ENCODE measurements at regions not wholly inside any gene's neighbourhood (a gene's known extent, or its start where the extent isn't known, plus 50 kb on each side); places are given as distances from the start of the nearest gene placed in this dataset.

DNA sequence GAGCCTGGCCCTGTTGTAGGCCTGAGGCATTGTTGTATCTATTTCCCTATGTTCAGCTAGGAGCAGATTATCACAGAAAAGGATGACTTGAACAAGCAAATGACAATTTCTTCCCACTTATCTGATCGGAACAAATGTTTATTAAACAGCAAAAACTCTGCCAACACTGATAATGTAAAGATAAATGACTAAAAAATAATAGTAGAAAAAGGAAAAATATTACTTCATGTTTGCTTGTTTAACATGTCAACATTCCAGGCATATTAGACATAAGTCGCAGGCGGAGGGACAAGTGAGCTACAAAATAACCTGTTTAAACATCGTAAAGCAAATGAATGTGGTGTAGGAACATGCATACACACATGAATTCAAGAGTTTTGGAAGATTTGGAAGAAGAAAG, 257.9 kb downstream of the TMX3 start:
- TF ChIP-seq, protein P1, sequence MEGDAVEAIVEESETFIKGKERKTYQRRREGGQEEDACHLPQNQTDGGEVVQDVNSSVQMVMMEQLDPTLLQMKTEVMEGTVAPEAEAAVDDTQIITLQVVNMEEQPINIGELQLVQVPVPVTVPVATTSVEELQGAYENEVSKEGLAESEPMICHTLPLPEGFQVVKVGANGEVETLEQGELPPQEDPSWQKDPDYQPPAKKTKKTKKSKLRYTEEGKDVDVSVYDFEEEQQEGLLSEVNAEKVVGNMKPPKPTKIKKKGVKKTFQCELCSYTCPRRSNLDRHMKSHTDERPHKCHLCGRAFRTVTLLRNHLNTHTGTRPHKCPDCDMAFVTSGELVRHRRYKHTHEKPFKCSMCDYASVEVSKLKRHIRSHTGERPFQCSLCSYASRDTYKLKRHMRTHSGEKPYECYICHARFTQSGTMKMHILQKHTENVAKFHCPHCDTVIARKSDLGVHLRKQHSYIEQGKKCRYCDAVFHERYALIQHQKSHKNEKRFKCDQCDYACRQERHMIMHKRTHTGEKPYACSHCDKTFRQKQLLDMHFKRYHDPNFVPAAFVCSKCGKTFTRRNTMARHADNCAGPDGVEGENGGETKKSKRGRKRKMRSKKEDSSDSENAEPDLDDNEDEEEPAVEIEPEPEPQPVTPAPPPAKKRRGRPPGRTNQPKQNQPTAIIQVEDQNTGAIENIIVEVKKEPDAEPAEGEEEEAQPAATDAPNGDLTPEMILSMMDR (IDR thresholded peaks at IDR 0.05; ENCODE audit: insufficient read depth, low read length, severe bottlenecking) = no peak
- peak; percentile 66 for DNase-seq (ENCODE audit: low read depth)
- FAIRE-seq = no peak
- Histone ChIP-seq H3K36me3 (ENCODE audit: control insufficient read depth, insufficient read depth, low read length) (no peaks in the 10 kb centered on the region), H3K27me3 (ENCODE audit: control insufficient read depth, insufficient read depth, low read length) (no peaks in the 10 kb centered on the region), H3K4me3 (ENCODE audit: low read depth, low read length) (no peak overlapping the region)

DNA sequence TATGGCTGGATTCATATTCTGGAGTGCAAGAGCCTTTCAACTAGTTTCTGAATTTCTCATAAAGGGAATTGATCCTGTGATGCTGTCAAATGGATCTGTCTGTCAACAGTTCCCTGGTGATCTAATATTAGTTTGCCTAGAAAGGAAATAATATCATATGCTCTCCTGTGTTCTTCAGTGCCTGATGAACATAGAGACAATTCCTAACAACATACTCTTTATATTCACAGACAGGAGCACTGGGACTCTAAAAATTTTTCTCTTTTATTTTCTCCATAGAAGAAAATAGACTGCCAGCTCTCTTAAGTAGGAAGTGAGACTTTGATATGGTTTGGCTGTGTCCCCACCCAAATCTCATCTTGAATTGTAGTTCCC, 259.7 kb downstream of the TMX3 start:
- no peaks in the 10 kb centered on the region for H3K27me3 ChIP-seq (ENCODE audit: control insufficient read depth, insufficient read depth, low read length)
- FAIRE-seq = no peak
- H3K36me3 ChIP-seq (ENCODE audit: control insufficient read depth, insufficient read depth, low read length) = no peaks in the 10 kb centered on the region
- DNase-seq (ENCODE audit: low read depth) = no peak
- TF ChIP-seq, protein P1 (IDR thresholded peaks at IDR 0.05; ENCODE audit: insufficient read depth, low read length, severe bottlenecking) = no peak
- no peak overlapping the region for H3K4me3 ChIP-seq (ENCODE audit: low read depth, low read length)

DNA sequence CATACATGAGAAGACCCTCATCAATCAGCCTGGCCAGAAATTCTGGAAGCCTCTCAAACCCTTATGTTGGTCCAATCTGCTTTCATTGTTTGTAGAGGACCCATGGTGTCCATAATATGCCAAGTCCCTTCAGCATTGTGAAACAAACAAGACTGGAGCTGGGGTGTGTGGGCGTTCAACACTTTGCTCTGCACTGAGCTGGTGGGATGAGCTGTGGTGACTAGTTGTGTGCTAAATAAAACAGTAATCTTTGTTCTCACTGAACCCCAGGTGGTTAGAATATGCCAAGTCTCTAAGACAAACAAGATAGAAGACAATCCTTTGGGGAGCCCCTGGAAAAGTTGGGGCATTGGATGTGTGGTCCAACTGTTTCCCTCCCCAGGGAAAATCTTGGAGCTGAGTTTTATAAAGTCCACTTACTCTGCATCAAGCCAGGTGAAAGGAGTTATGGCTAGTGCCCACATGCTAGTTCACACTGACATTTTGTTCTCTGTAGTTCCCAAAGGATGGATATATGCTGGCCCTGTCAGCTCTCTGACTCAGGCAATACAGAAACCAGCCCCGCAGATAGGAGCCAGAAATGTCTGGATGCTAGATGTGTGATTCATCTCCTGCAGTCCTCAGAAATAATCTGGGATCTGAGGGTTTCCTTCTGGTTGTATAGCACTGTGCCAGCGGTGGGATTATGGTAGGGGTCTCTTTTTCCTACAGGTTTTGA, 260.2 kb downstream of the TMX3 start:
- DNase-seq (ENCODE audit: low read depth) (peak; percentile 76), FAIRE-seq (no peak)
- H3K27me3 ChIP-seq (ENCODE audit: control insufficient read depth, insufficient read depth, low read length) = no peaks in the 10 kb centered on the region
- TF ChIP-seq, protein P1 (IDR thresholded peaks at IDR 0.05; ENCODE audit: insufficient read depth, low read length, severe bottlenecking) = no peak
- no peaks in the 10 kb centered on the region for H3K36me3 ChIP-seq (ENCODE audit: control insufficient read depth, insufficient read depth, low read length)
- no peak overlapping the region for H3K4me3 ChIP-seq (ENCODE audit: low read depth, low read length)

DNA sequence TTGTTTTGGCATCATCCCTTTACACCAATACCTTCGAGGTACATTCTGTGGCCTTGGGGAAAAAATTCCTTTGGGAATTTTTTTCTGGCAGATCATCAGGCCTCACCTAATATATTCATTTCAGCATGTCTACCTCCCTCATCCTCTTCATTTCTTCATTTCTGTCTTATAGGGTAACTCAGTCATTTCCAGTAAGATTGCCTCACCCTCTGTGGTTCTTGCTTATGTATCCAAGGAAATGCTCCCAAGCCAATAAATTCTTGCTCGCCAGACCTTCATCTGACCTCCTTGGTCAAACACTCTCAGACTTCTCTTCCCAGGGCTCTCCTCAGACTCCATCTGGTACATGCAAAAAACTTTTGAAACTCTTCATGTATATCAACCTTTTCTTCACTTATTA, 265.6 kb downstream of the TMX3 start:
- H3K27me3 ChIP-seq (ENCODE audit: control insufficient read depth, insufficient read depth, low read length) = no peaks in the 10 kb centered on the region
- TF ChIP-seq, protein P1 (IDR thresholded peaks at IDR 0.05; ENCODE audit: insufficient read depth, low read length, severe bottlenecking) = no peak
- no peak overlapping the region for H3K4me3 ChIP-seq (ENCODE audit: low read depth, low read length)
- H3K36me3 ChIP-seq (ENCODE audit: control insufficient read depth, insufficient read depth, low read length) = no peaks in the 10 kb centered on the region
- FAIRE-seq (no peak), DNase-seq (ENCODE audit: low read depth) (no peak)

DNA sequence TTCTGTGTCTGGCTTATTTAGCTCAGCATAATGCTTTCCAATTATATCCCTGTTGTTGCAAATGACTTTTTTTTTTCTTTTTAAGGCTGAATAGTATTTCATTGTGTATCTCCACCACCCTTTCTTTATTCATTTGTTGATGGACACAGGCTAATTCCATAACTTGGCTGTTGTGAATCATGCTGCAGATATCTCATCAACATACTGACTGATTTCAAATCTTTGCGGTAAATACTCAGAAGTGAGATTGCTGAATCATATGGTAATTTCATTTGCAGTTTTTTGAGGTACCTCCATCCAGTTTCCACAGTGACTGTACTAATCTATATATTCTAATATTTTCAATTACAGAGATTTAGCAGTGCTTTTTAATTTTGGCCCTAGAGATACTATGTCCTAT, 266.2 kb downstream of the TMX3 start:
- no peaks in the 10 kb centered on the region for H3K27me3 ChIP-seq (ENCODE audit: control insufficient read depth, insufficient read depth, low read length)
- H3K4me3 ChIP-seq (ENCODE audit: low read depth, low read length) = no peak overlapping the region
- DNase-seq (ENCODE audit: low read depth) = peak; percentile 64
- FAIRE-seq = no peak
- no peaks in the 10 kb centered on the region for H3K36me3 ChIP-seq (ENCODE audit: control insufficient read depth, insufficient read depth, low read length)
- TF ChIP-seq, protein P1 (IDR thresholded peaks at IDR 0.05; ENCODE audit: insufficient read depth, low read length, severe bottlenecking) = no peak

DNA sequence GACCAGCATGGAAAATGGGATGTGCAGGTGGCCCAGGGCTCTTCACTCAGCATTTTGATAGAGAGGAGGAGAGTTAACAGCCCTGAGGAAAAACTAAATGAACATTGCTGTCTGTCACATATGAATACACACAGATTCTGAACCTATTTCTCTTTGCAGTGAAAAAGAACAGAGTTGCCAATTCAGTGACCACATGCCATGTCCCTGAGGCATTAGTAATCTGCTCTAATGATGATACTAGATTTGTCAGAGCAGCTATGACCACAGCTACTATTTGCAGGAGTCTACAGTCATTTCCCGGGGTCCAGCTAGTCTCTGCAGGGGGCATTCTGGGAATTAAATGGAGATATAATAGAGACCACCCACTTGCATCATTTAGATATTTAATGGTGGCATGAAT, 267.6 kb downstream of the TMX3 start:
- FAIRE-seq (no peak), DNase-seq (ENCODE audit: low read depth) (no peak)
- no peaks in the 10 kb centered on the region for H3K36me3 ChIP-seq (ENCODE audit: control insufficient read depth, insufficient read depth, low read length)
- H3K4me3 ChIP-seq (ENCODE audit: low read depth, low read length) = no peak overlapping the region
- H3K27me3 ChIP-seq (ENCODE audit: control insufficient read depth, insufficient read depth, low read length) = no peaks in the 10 kb centered on the region
- TF ChIP-seq, protein P1 (IDR thresholded peaks at IDR 0.05; ENCODE audit: insufficient read depth, low read length, severe bottlenecking) = no peak
